ENCODE measurements at regions not wholly inside any gene's neighbourhood (a gene's known extent, or its start where the extent isn't known, plus 50 kb on each side); places are given as distances from the start of the nearest gene placed in this dataset.
"Not testable (repeated sequence)": the region's sequence is repeated elsewhere in the genome, so short reads cannot be mapped to it uniquely, and the experiment has no call there.

- Histone ChIP-seq H3K27me3 (ENCODE audit: low read length) (no peaks in the 10 kb centered on the region), H3K9ac (ENCODE audit: low read length) (no peak overlapping the region), H3K9me2 (replicated peaks; ENCODE audit: low read length) (no peaks in the 10 kb centered on the region), H3K79me2 (ENCODE audit: low read length) (no peaks in the 10 kb centered on the region), H4K20me1 (ENCODE audit: low read length) (no peaks in the 10 kb centered on the region), H3K36me3 (ENCODE audit: low read depth, low read length) (no peaks in the 10 kb centered on the region), H3K27ac (ENCODE audit: low read length) (no peak overlapping the region), H3K4me2 (ENCODE audit: low read length) (no peak overlapping the region), H3K4me3 (ENCODE audit: low read length) (no peak overlapping the region), H3K9me3 (ENCODE audit: low read length) (no peaks in the 10 kb centered on the region), H3K4me1 (ENCODE audit: insufficient read depth, low read length) (no peaks in the 10 kb centered on the region), H2AFZ (ENCODE audit: low read length) (no peak overlapping the region), H3F3A (ENCODE audit: low read length, unreplicated experiment) (no peaks in the 10 kb centered on the region)
- ATAC-seq (no peak), DNase-seq (no peak)
- intact Hi-C loops (cut with micrococcal nuclease): no loop called here
- no TSS peak for BruUV-seq (replicated peaks)
- no peak for TF ChIP-seq EZH2 (IDR thresholded peaks at IDR 0.05; ENCODE audit: low read length, unreplicated experiment)
- no peak for TF ChIP-seq EZH2phosphoT487 (IDR thresholded peaks at IDR 0.05; ENCODE audit: borderline replicate concordance, low read length)
- CTCF ChIA-PET: no interaction called here
- POLR2A ChIA-PET (ENCODE audit: unreplicated experiment): no interaction called here
These were observed 57.4 kb upstream of the DIPK2A start for GRCh38 chr3:143914257-143914656.

GRCh38 chr3:143918848-143919247 lies 52.8 kb upstream of the DIPK2A start:
- Histone ChIP-seq H3K79me2 (ENCODE audit: low read length) (no peaks in the 10 kb centered on the region), H3K9me3 (ENCODE audit: low read length) (no peaks in the 10 kb centered on the region), H3K27ac (ENCODE audit: low read length) (no peak overlapping the region), H3K4me2 (ENCODE audit: low read length) (no peak overlapping the region), H2AFZ (ENCODE audit: low read length) (no peak overlapping the region), H3K4me1 (ENCODE audit: insufficient read depth, low read length) (no peaks in the 10 kb centered on the region), H3F3A (ENCODE audit: low read length, unreplicated experiment) (no peaks in the 10 kb centered on the region), H3K27me3 (ENCODE audit: low read length) (no peaks in the 10 kb centered on the region), H3K9ac (ENCODE audit: low read length) (no peak overlapping the region), H3K36me3 (ENCODE audit: low read depth, low read length) (no peaks in the 10 kb centered on the region), H3K9me2 (replicated peaks; ENCODE audit: low read length) (no peaks in the 10 kb centered on the region), H4K20me1 (ENCODE audit: low read length) (no peaks in the 10 kb centered on the region), H3K4me3 (ENCODE audit: low read length) (no peak overlapping the region)
- ChIA-PET POLR2A (ENCODE audit: unreplicated experiment) (no interaction called here), CTCF (no interaction called here)
- ATAC-seq: no peak
- no TSS peak for BruUV-seq (replicated peaks)
- intact Hi-C loops (cut with micrococcal nuclease): no loop called here
- no peak for DNase-seq
- TF ChIP-seq CTCF (conservative IDR thresholded peaks at IDR 0.05; ENCODE audit: low read depth, low read length) (no peak), EZH2 (IDR thresholded peaks at IDR 0.05; ENCODE audit: low read length, unreplicated experiment) (no peak)

GRCh38 chr3:143921176-143921575 lies 50.4 kb upstream of the DIPK2A start:
- H2AFZ ChIP-seq (ENCODE audit: low read length); H3K36me3 ChIP-seq (ENCODE audit: low read depth, low read length); H3K79me2 ChIP-seq (ENCODE audit: low read length); DNase-seq; H3F3A ChIP-seq (ENCODE audit: low read length, unreplicated experiment); H3K4me3 ChIP-seq (ENCODE audit: low read length); H3K9me3 ChIP-seq (ENCODE audit: low read length); CTCF ChIA-PET; H3K4me2 ChIP-seq (ENCODE audit: low read length); H4K20me1 ChIP-seq (ENCODE audit: low read length); H3K9me2 ChIP-seq (replicated peaks; ENCODE audit: low read length); ATAC-seq; POLR2A ChIA-PET (ENCODE audit: unreplicated experiment); H3K27me3 ChIP-seq (ENCODE audit: low read length); BruUV-seq (replicated peaks); intact Hi-C loops (cut with micrococcal nuclease); H3K4me1 ChIP-seq (ENCODE audit: insufficient read depth, low read length); H3K9ac ChIP-seq (ENCODE audit: low read length); H3K27ac ChIP-seq (ENCODE audit: low read length): not testable (repeated sequence)

Data from PC-3 (cell line).